SK-N-DZ (cell line): ENCODE measurements at regions not wholly inside any gene's neighbourhood (a gene's known extent, or its start where the extent isn't known, plus 50 kb on each side); places are given as distances from the start of the nearest gene placed in this dataset.

Experiments
- DNase-seq: peaks from one replicate; pipeline ENCODE4 v3.0.0-alpha.2; 2015; ENCODE audit warnings: low spot score
- small RNA-seq, 2 experiments: library from RNA; depleted of rRNA; stranded (forward); fragments of <200 nt; gene quantifications; one replicate each; pipeline ENCODE3, GENCODE V24; 2014

DNA sequence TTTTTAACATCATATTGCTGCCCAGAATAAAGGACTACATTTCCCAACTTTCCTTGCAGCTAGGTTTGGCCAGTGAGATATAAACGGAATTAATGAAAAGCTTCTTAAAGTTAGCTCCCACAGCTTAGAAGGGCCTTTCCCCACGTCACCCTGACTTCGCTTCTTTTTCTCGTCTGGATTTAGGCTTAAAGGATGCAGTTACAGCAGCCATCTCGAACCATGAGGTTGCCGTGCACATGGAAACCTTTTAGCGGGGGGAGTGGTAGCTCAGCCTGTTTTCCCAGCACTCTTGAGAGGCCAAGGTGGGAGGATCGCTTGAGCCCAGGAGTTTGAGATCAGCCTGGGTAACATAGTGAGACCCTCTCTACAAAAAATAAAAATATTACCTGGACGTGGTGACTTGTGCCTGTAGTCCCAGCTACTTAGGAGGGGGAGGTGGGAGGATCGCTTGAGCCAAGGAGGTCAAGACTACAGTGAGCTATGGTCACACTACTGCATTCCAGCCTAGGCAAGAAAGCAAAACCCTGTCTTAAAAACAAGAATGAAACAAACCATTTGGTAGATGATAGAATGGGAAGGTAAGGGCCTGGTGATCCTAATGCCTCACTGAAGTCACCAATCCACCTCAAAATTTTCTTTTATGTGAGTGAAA lies 64.3 kb upstream of the C1GALT1 start:
- no peak for DNase-seq

- no peak for DNase-seq
Observed at GRCh38 chr7:7118822-7119221, 63.5 kb upstream of the C1GALT1 start.

- DNase-seq, result no peak
Observed at GRCh38 chr7:7119729-7120128, 62.6 kb upstream of the C1GALT1 start.

- DNase-seq, result no peak
Observed at GRCh38 chr7:7122033-7122478, 60.3 kb upstream of the C1GALT1 start.

DNA sequence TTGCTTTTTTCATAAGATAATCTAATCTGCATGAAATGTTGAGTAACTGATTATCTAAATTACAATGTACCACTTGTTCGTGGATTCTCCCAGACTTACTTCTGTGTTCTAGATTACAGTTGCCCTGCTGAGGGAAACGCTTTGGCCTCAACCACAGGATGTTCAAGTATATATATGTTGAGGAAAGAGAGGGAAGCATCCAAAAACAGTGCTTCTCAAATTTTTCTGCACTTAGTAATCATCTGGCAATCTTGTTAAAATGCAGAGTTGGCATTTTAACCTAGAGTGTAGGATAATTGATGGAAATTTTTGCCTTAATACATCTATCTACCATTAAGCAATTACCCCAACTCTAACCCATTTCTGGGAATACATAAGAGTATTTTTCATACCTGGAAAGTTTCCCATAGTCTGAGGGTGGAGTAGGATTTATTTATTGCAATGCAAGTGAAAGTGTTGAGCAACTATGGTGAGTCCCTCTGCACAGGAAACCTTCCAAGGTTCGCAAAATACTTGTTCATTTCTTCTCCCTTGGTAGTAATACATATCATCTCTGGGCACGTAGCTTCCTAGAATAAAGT lies 59.6 kb upstream of the C1GALT1 start:
- no peak for DNase-seq

DNA sequence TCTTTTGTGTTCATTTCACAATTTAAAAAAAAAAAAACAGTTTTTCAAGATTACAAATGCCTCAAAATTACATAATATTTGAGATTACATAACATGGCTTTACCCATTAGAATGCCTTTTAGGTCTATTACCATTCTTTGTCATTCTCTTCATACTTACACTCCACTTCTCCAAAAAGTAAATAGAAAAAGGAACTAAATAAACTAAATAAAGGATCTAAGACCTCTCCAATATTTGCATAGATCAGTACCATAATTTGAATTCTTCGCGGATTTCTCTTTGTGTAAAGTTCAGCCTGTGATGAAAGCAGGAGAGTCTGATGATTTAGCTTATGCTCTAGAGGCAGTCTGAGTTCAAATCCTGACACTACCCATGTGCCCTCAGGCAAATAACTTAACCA lies 56.4 kb upstream of the C1GALT1 start:
- no peak for DNase-seq

- no peak for DNase-seq
Observed at GRCh38 chr7:7127773-7128172, 54.6 kb upstream of the C1GALT1 start.

GRCh38 chr7:7129381-7129780 lies 53.0 kb upstream of the C1GALT1 start:
- DNase-seq, result no peak

DNA sequence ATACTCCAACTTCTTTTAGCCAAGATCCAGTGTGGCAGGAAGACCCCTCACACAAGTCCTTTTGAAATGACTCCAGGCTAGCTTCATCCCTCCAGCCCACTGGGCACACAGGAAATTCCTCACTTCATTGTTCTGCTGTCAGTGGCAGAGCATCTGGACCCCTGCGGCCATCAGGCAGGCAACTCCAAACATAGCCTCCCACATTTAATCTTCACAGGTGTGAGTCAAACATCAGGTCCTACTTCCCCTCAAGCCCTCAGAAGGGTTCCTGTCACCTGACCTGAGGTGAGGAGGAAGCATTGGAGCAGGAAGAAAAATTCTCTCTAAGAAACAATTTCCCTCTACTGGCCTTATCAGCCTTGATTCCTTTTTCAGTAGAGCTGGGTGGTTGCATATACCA lies 51.1 kb upstream of the C1GALT1 start:
- no peak for DNase-seq

Small RNA genes in the stretch of these regions (small RNA-seq; reads per million reads assigned to genes)
- 0 reads per million in 2 experiments for gene AC079804.2
- 0 reads per million in 2 experiments for gene MIR3683
- gene RF00019, result 0 reads per million in 2 experiments
